Esophagus squamous epithelium (tissue), 5 donors: ENCODE measurements at regions not wholly inside any gene's neighbourhood (a gene's known extent, or its start where the extent isn't known, plus 50 kb on each side); places are given as distances from the start of the nearest gene placed in this dataset.
"Not testable (repeated sequence)": the region's sequence is repeated elsewhere in the genome, so short reads cannot be mapped to it uniquely, and the experiment has no call there.

Experiments used
- DNase-seq: peaks from one replicate; lab custom pipeline; 2025; lab: John Stamatoyannopoulos, UW
- H3K27ac ChIP-seq, 4 donors: fragments of 200-600 bp; sonication (generic); one replicate each; pipeline ENCODE4 v1.5.1; 2016 to 2019; ENCODE audit warnings: mild to moderate bottlenecking in 1 of 4
- H3K27me3 ChIP-seq, 4 donors: fragments of 200-600 bp; sonication (generic); 1 replicate in 3 of 4; 2 replicates in 1 of 4; pipeline versions ENCODE4 v1.5.1 to v1.6.0; 2017 to 2021; ENCODE audit warnings: antibody characterized with exemption in 1 of 4
- H3K36me3 ChIP-seq, 3 donors: fragments of 200-600 bp; sonication (generic); one replicate each; pipeline ENCODE4 v1.5.1; 2016 to 2019
- H3K4me1 ChIP-seq, 3 donors: fragments of 200-600 bp; sonication (generic); one replicate each; pipeline ENCODE4 v1.5.1; 2017 to 2019
- H3K4me3 ChIP-seq, 4 donors: fragments of 200-600 bp; sonication (generic); 1 replicate in 3 of 4; 2 replicates in 1 of 4; pipeline ENCODE4 v1.5.1; 2016 to 2019; ENCODE audit warnings: mild to moderate bottlenecking in 2 of 4, moderate library complexity in 1 of 4
- H3K9me3 ChIP-seq, 3 donors: fragments of 200-600 bp; sonication (generic); one replicate each; pipeline ENCODE4 v1.5.1; 2016 to 2019
- CTCF ChIP-seq, 6 experiments: fragments of 450-650 bp in 4 of 6; fragments of 200-600 bp in 2 of 6; sonication (generic) in 2 of 6; IDR thresholded peaks; one replicate each; pipeline ENCODE4 v1.5.1; 2016 to 2019; ENCODE audit warnings: antibody characterized with exemption in 6 of 6, mild to moderate bottlenecking in 4 of 6, moderate library complexity in 4 of 6
- POLR2A ChIP-seq, 4 donors: fragments of 450-650 bp; IDR thresholded peaks; one replicate each; pipeline ENCODE4 v1.6.1; 2017; ENCODE audit warnings: antibody characterized with exemption in 4 of 4, mild to moderate bottlenecking in 4 of 4, moderate library complexity in 3 of 4
- WGBS, 2 donors: methylation state at CpG; one replicate each; pipeline ENCODE4 v1.1.5; 2018; 5-methylcytosine and 5-hydroxymethylcytosine counted together
- intact Hi-C: fragments of 100-400 bp; cut with DNase I; formaldehyde crosslinking; loops from one replicate; pipeline ENCODE4 v1.15.0; 2022
- donor health status: DM: yes; HTN: yes; CAD: no.

- no peak for DNase-seq
These were observed 185.5 kb upstream of the ANXA10 start for GRCh38 chr4:167906851-167907250.

GRCh38 chr4:167908816-167909215 lies 183.5 kb upstream of the ANXA10 start:
- intact Hi-C loops: no loop called here
- Histone ChIP-seq H3K27me3 (no peaks in the 10 kb centered on the region), H3K4me3 (no peak overlapping the region), H3K27ac (no peak overlapping the region), H3K9me3 (no peaks in the 10 kb centered on the region), H3K4me1 (no peaks in the 10 kb centered on the region), H3K36me3 (no peaks in the 10 kb centered on the region)
- TF ChIP-seq POLR2A (IDR thresholded peaks at IDR 0.05) (no peak), CTCF (IDR thresholded peaks at IDR 0.05) (no peak)
- no peak for DNase-seq

More at GRCh38 chr4:167906851-167907250, 185.5 kb upstream of the ANXA10 start:
- no peaks in the 10 kb centered on the region for H3K9me3 ChIP-seq
- intact Hi-C loops: no loop called here
- 85 to 93% methylated on average over 1 of the region's 1 CpG for WGBS, 2 donors
- no peak overlapping the region for H3K27ac ChIP-seq
- no peaks in the 10 kb centered on the region for H3K36me3 ChIP-seq
- H3K4me1 ChIP-seq: peaks cover 0 to 8% (median 0%) of the 10 kb centered on the region in 3 donors
- TF ChIP-seq CTCF (IDR thresholded peaks at IDR 0.05): no peak
- no peak for TF ChIP-seq POLR2A (IDR thresholded peaks at IDR 0.05)
- H3K27me3 ChIP-seq: no peaks in the 10 kb centered on the region
- H3K4me3 ChIP-seq: no peak overlapping the region

GRCh38 chr4:167912535-167912934 lies 179.8 kb upstream of the ANXA10 start:
- intact Hi-C loops, H3K4me3 ChIP-seq, H3K4me1 ChIP-seq, H3K27me3 ChIP-seq, H3K9me3 ChIP-seq, DNase-seq, H3K36me3 ChIP-seq, H3K27ac ChIP-seq: not testable (repeated sequence)
- WGBS, 2 donors: 76 to 85% methylated on average over 3 of the region's 3 CpGs

GRCh38 chr4:167918077-167918476 lies 174.3 kb upstream of the ANXA10 start:
- DNase-seq: no peak
- TF ChIP-seq POLR2A (IDR thresholded peaks at IDR 0.05): no peak
- no peak for TF ChIP-seq CTCF (IDR thresholded peaks at IDR 0.05)
- intact Hi-C loops: no loop called here

GRCh38 chr4:167930166-167930565 lies 162.2 kb upstream of the ANXA10 start:
- no peak for DNase-seq
- H3K9me3 ChIP-seq: no peaks in the 10 kb centered on the region
- H3K4me3 ChIP-seq: no peak overlapping the region
- H3K4me1 ChIP-seq: no peaks in the 10 kb centered on the region
- no peak overlapping the region for H3K27ac ChIP-seq
- intact Hi-C loops: no loop called here
- TF ChIP-seq CTCF (IDR thresholded peaks at IDR 0.05) (no peak), POLR2A (IDR thresholded peaks at IDR 0.05) (no peak)
- no peaks in the 10 kb centered on the region for H3K36me3 ChIP-seq
- WGBS, 2 donors: 33 to 43% methylated on average over 1 of the region's 1 CpG
- H3K27me3 ChIP-seq: no peaks in the 10 kb centered on the region

More at GRCh38 chr4:167918077-167918476, 174.3 kb upstream of the ANXA10 start:
- no peaks in the 10 kb centered on the region for H3K27me3 ChIP-seq
- peaks cover 0 to 12% (median 3%) of the 10 kb centered on the region in 3 donors for H3K9me3 ChIP-seq
- WGBS, 2 donors: 67 to 69% methylated on average over 1 of the region's 1 CpG
- no peak overlapping the region for H3K27ac ChIP-seq
- H3K4me3 ChIP-seq: no peak overlapping the region
- H3K4me1 ChIP-seq: no peaks in the 10 kb centered on the region
- H3K36me3 ChIP-seq: no peaks in the 10 kb centered on the region

- intact Hi-C loops: no loop called here
- DNase-seq: no peak
- Histone ChIP-seq H3K9me3 (no peaks in the 10 kb centered on the region), H3K36me3 (no peaks in the 10 kb centered on the region), H3K4me3 (no peak overlapping the region), H3K27ac (no peak overlapping the region), H3K4me1 (no peaks in the 10 kb centered on the region), H3K27me3 (no peaks in the 10 kb centered on the region)
- TF ChIP-seq CTCF (IDR thresholded peaks at IDR 0.05): no peak
- TF ChIP-seq POLR2A (IDR thresholded peaks at IDR 0.05): no peak
- WGBS, 2 donors: 67 to 78% methylated on average over 4 of the region's 4 CpGs
These were observed 158.1 kb upstream of the ANXA10 start for GRCh38 chr4:167934216-167934615.
